Upper lobe of right lung (tissue), 1 donor: ENCODE measurements at regions not wholly inside any gene's neighbourhood (a gene's known extent, or its start where the extent isn't known, plus 50 kb on each side); places are given as distances from the start of the nearest gene placed in this dataset.

ENCODE experiments used
- ATAC-seq: fragments of 200-7000 bp; cut with Tn5 transposase; one replicate; pipeline ENCODE4 v1.9.1; 2020; ENCODE audit warnings: mild to moderate bottlenecking, moderate library complexity
- DNase-seq: peaks from one replicate; pipeline ENCODE4 v3.0.0-alpha.2; 2020
- H3K27ac ChIP-seq: fragments of 200-600 bp; one replicate; pipeline ENCODE4 v1.8.0; 2022
- H3K27me3 ChIP-seq: fragments of 200-600 bp; one replicate; pipeline ENCODE4 v1.8.0; 2022; ENCODE audit warnings: mild to moderate bottlenecking
- H3K36me3 ChIP-seq: fragments of 200-600 bp; one replicate; pipeline ENCODE4 v1.8.0; 2022
- H3K4me1 ChIP-seq: fragments of 200-600 bp; one replicate; pipeline ENCODE4 v1.8.0; 2022
- H3K4me3 ChIP-seq: fragments of 200-600 bp; one replicate; pipeline ENCODE4 v1.8.0; 2022; ENCODE audit warnings: mild to moderate bottlenecking
- H3K9me3 ChIP-seq: fragments of 200-600 bp; one replicate; pipeline ENCODE4 v1.8.0; 2022
- CTCF ChIP-seq: fragments of 200-600 bp; IDR thresholded peaks from one replicate; pipeline ENCODE4 v1.8.0; 2022; ENCODE audit warnings: antibody characterized with exemption
- intact Hi-C: fragments of 100-400 bp; cut with DNase I; formaldehyde crosslinking; loops from one replicate; pipeline ENCODE4 v1.11.0; 2022
- donor health status: DM: no; HTN: yes; CAD: no; lungs with severe emphysema.

GRCh38 chr3:137511655-137512054, 252.5 kb upstream of the SOX14 start:
- H3K27ac ChIP-seq = no peak overlapping the region
- no peaks in the 10 kb centered on the region for H3K9me3 ChIP-seq
- no peak for TF ChIP-seq CTCF
- DNase-seq = no peak
- no peak overlapping the region for H3K4me3 ChIP-seq
- H3K36me3 ChIP-seq = no peaks in the 10 kb centered on the region
- ATAC-seq = no peak
- no peaks in the 10 kb centered on the region for H3K4me1 ChIP-seq
- H3K27me3 ChIP-seq = no peaks in the 10 kb centered on the region
- intact Hi-C loops = no loop called here

GRCh38 chr3:137514853-137515252, 249.3 kb upstream of the SOX14 start:
- H3K27me3 ChIP-seq = no peaks in the 10 kb centered on the region
- ATAC-seq (no peak), DNase-seq (no peak)
- H3K4me3 ChIP-seq = no peak overlapping the region
- TF ChIP-seq CTCF = no peak
- no peak overlapping the region for H3K27ac ChIP-seq
- intact Hi-C loops = no loop called here
- H3K4me1 ChIP-seq = no peaks in the 10 kb centered on the region
- H3K9me3 ChIP-seq = no peaks in the 10 kb centered on the region
- no peaks in the 10 kb centered on the region for H3K36me3 ChIP-seq

GRCh38 chr3:137519602-137520001, 244.5 kb upstream of the SOX14 start:
- no peak for DNase-seq
- Histone ChIP-seq H3K4me1 (no peaks in the 10 kb centered on the region), H3K27me3 (no peaks in the 10 kb centered on the region), H3K27ac (no peak overlapping the region), H3K36me3 (no peaks in the 10 kb centered on the region), H3K4me3 (no peak overlapping the region), H3K9me3 (no peaks in the 10 kb centered on the region)
- ATAC-seq = no peak
- no peak for TF ChIP-seq CTCF
- intact Hi-C loops = no loop called here

- H3K4me3 ChIP-seq = no peak overlapping the region
- intact Hi-C loops = no loop called here
- no peaks in the 10 kb centered on the region for H3K9me3 ChIP-seq
- no peak for DNase-seq
- H3K27me3 ChIP-seq = no peaks in the 10 kb centered on the region
- H3K27ac ChIP-seq = no peak overlapping the region
- ATAC-seq = no peak
- H3K4me1 ChIP-seq = no peaks in the 10 kb centered on the region
- H3K36me3 ChIP-seq = no peaks in the 10 kb centered on the region
- TF ChIP-seq CTCF = no peak
Measured at GRCh38 chr3:137524751-137525150, 239.4 kb upstream of the SOX14 start.

- no peaks in the 10 kb centered on the region for H3K4me1 ChIP-seq
- TF ChIP-seq CTCF = no peak
- no peak overlapping the region for H3K27ac ChIP-seq
- no peak for ATAC-seq
- no peak overlapping the region for H3K4me3 ChIP-seq
- no peaks in the 10 kb centered on the region for H3K9me3 ChIP-seq
- no peaks in the 10 kb centered on the region for H3K27me3 ChIP-seq
- H3K36me3 ChIP-seq = no peaks in the 10 kb centered on the region
- DNase-seq = no peak
- intact Hi-C loops = no loop called here
Measured at GRCh38 chr3:137525471-137525870, 238.6 kb upstream of the SOX14 start.

GRCh38 chr3:137542049-137542448, 222.1 kb upstream of the SOX14 start:
- H3K4me1 ChIP-seq = no peaks in the 10 kb centered on the region
- no peak overlapping the region for H3K4me3 ChIP-seq
- H3K27ac ChIP-seq = no peak overlapping the region
- no peaks in the 10 kb centered on the region for H3K9me3 ChIP-seq
- no peaks in the 10 kb centered on the region for H3K27me3 ChIP-seq
- no peak for TF ChIP-seq CTCF
- no peak for DNase-seq
- peak; percentile 32 for ATAC-seq
- no peaks in the 10 kb centered on the region for H3K36me3 ChIP-seq
- intact Hi-C loops = no loop called here
